ENCODE measurements at regions not wholly inside any gene's neighbourhood (a gene's known extent, or its start where the extent isn't known, plus 50 kb on each side); places are given as distances from the start of the nearest gene placed in this dataset.

GRCh38 chr13:87128491-87128890 is 542.7 kb upstream of the SLITRK5 start:
- H2AFZ ChIP-seq: no peak overlapping the region
- no peaks in the 10 kb centered on the region for H3K9me2 ChIP-seq (replicated peaks; ENCODE audit: insufficient read depth)
- H3K79me2 ChIP-seq: no peaks in the 10 kb centered on the region
- no peaks in the 10 kb centered on the region for H3K27me3 ChIP-seq
- no peak overlapping the region for H3K27ac ChIP-seq
- no peaks in the 10 kb centered on the region for H3K4me1 ChIP-seq (ENCODE audit: insufficient read depth)
- no peak for TF ChIP-seq CTCF (IDR thresholded peaks at IDR 0.05; ENCODE audit: poor library complexity)
- TF ChIP-seq EZH2 (IDR thresholded peaks at IDR 0.05; ENCODE audit: borderline replicate concordance): no peak
- no peak for TF ChIP-seq EZH2phosphoT487 (IDR thresholded peaks at IDR 0.05; ENCODE audit: low read depth, severe bottlenecking, unreplicated experiment)
- WGBS (ENCODE audit: low lambda C conversion rate, missing lambda C conversion rate): 72% methylated on average over 2 of the region's 2 CpGs
- H3K4me2 ChIP-seq: no peak overlapping the region
- no peaks in the 10 kb centered on the region for H3K36me3 ChIP-seq (replicated peaks; ENCODE audit: insufficient read depth, low read depth)
- H3K9me3 ChIP-seq (ENCODE audit: low read depth): no peaks in the 10 kb centered on the region
- DNase-seq (ENCODE audit: low spot score): no peak
- no peak overlapping the region for H3K4me3 ChIP-seq
- H4K20me1 ChIP-seq (ENCODE audit: insufficient read depth, poor library complexity, severe bottlenecking): no peaks in the 10 kb centered on the region

- DNase-seq (ENCODE audit: low spot score): no peak
- 87% methylated on average over 2 of the region's 2 CpGs for WGBS (ENCODE audit: low lambda C conversion rate, missing lambda C conversion rate)
Measured at GRCh38 chr13:87129602-87130300, 541.4 kb upstream of the SLITRK5 start.

GRCh38 chr13:87130423-87130822 is 540.7 kb upstream of the SLITRK5 start:
- no peaks in the 10 kb centered on the region for H3K9me3 ChIP-seq (ENCODE audit: low read depth)
- H3K4me3 ChIP-seq: no peak overlapping the region
- TF ChIP-seq CTCF (IDR thresholded peaks at IDR 0.05; ENCODE audit: poor library complexity): no peak
- no peak for TF ChIP-seq EZH2phosphoT487 (IDR thresholded peaks at IDR 0.05; ENCODE audit: low read depth, severe bottlenecking, unreplicated experiment)
- TF ChIP-seq EZH2 (IDR thresholded peaks at IDR 0.05; ENCODE audit: borderline replicate concordance): no peak
- no peak overlapping the region for H2AFZ ChIP-seq
- H3K9me2 ChIP-seq (replicated peaks; ENCODE audit: insufficient read depth): no peaks in the 10 kb centered on the region
- H4K20me1 ChIP-seq (ENCODE audit: insufficient read depth, poor library complexity, severe bottlenecking): no peaks in the 10 kb centered on the region
- H3K27me3 ChIP-seq: no peaks in the 10 kb centered on the region
- DNase-seq (ENCODE audit: low spot score): no peak
- no peaks in the 10 kb centered on the region for H3K4me1 ChIP-seq (ENCODE audit: insufficient read depth)
- no peaks in the 10 kb centered on the region for H3K79me2 ChIP-seq
- H3K27ac ChIP-seq: no peak overlapping the region
- no peaks in the 10 kb centered on the region for H3K36me3 ChIP-seq (replicated peaks; ENCODE audit: insufficient read depth, low read depth)
- H3K4me2 ChIP-seq: no peak overlapping the region

More at GRCh38 chr13:87129602-87130300, 541.4 kb upstream of the SLITRK5 start:
- Histone ChIP-seq H3K9me3 (ENCODE audit: low read depth) (no peaks in the 10 kb centered on the region), H3K79me2 (no peaks in the 10 kb centered on the region), H3K27ac (no peak overlapping the region), H3K36me3 (replicated peaks; ENCODE audit: insufficient read depth, low read depth) (no peaks in the 10 kb centered on the region), H2AFZ (no peak overlapping the region), H3K4me2 (no peak overlapping the region), H3K9me2 (replicated peaks; ENCODE audit: insufficient read depth) (no peaks in the 10 kb centered on the region), H3K27me3 (no peaks in the 10 kb centered on the region), H3K4me3 (no peak overlapping the region), H3K4me1 (ENCODE audit: insufficient read depth) (no peaks in the 10 kb centered on the region), H4K20me1 (ENCODE audit: insufficient read depth, poor library complexity, severe bottlenecking) (no peaks in the 10 kb centered on the region)
- no peak for TF ChIP-seq EZH2 (IDR thresholded peaks at IDR 0.05; ENCODE audit: borderline replicate concordance)

- H2AFZ ChIP-seq: no peak overlapping the region
- no peaks in the 10 kb centered on the region for H3K9me3 ChIP-seq (ENCODE audit: low read depth)
- DNase-seq (ENCODE audit: low spot score): no peak
- H3K27ac ChIP-seq: no peak overlapping the region
- H3K79me2 ChIP-seq: no peaks in the 10 kb centered on the region
- H3K4me1 ChIP-seq (ENCODE audit: insufficient read depth): no peaks in the 10 kb centered on the region
- no peaks in the 10 kb centered on the region for H3K27me3 ChIP-seq
- H3K4me3 ChIP-seq: no peak overlapping the region
- no peak overlapping the region for H3K4me2 ChIP-seq
- TF ChIP-seq EZH2phosphoT487 (IDR thresholded peaks at IDR 0.05; ENCODE audit: low read depth, severe bottlenecking, unreplicated experiment): no peak
- TF ChIP-seq EZH2 (IDR thresholded peaks at IDR 0.05; ENCODE audit: borderline replicate concordance): no peak
- no peak for TF ChIP-seq CTCF (IDR thresholded peaks at IDR 0.05; ENCODE audit: poor library complexity)
- H3K36me3 ChIP-seq (replicated peaks; ENCODE audit: insufficient read depth, low read depth): no peaks in the 10 kb centered on the region
- H4K20me1 ChIP-seq (ENCODE audit: insufficient read depth, poor library complexity, severe bottlenecking): no peaks in the 10 kb centered on the region
- WGBS (ENCODE audit: low lambda C conversion rate, missing lambda C conversion rate): 63% methylated on average over 2 of the region's 2 CpGs
- no peaks in the 10 kb centered on the region for H3K9me2 ChIP-seq (replicated peaks; ENCODE audit: insufficient read depth)
Measured at GRCh38 chr13:87131611-87132010, 539.6 kb upstream of the SLITRK5 start.

Measured in hepatocyte (in vitro differentiated cells).